Keratinocyte (primary cell): ENCODE measurements at regions not wholly inside any gene's neighbourhood (a gene's known extent, or its start where the extent isn't known, plus 50 kb on each side); places are given as distances from the start of the nearest gene placed in this dataset.
A peak's percentile ranks its signal among the peaks of the same experiment; 100 is the strongest.

Experiments used
- DNase-seq: peaks from one replicate; pipeline ENCODE4 v3.0.0-alpha.2; 2011; ENCODE audit warnings: low read depth, missing footprints, low spot score
- FAIRE-seq: peaks from 2 replicates; lab custom pipeline; 2011; peaks lifted over from hg19 to GRCh38; lab: Jason Lieb, UNC
- H2AFZ ChIP-seq: 2 replicates; pipeline ENCODE4 v1.6.0; 2012; ENCODE audit warnings: low read length, control low read depth, inconsistent platforms; ENCODE audit not compliant: control insufficient read depth
- H3K27ac ChIP-seq: 2 replicates; pipeline ENCODE4 v1.5.1; 2011; ENCODE audit warnings: low read length; ENCODE audit not compliant: control insufficient read depth, insufficient read depth
- H3K27me3 ChIP-seq: 3 replicates; pipeline ENCODE4 v1.6.0; 2011; ENCODE audit warnings: low read length; ENCODE audit not compliant: control insufficient read depth, insufficient read depth; ENCODE audit errors: extremely low read depth
- H3K36me3 ChIP-seq, 2 experiments: 2 replicates in 1 of 2; 3 replicates in 1 of 2; pipeline ENCODE4 v1.5.1; 2011; ENCODE audit warnings: low read length in 2 of 2, mild to moderate bottlenecking in 1 of 2; ENCODE audit not compliant: control insufficient read depth in 2 of 2, insufficient read depth in 2 of 2; ENCODE audit errors: extremely low read depth in 1 of 2
- H3K4me1 ChIP-seq: 3 replicates; pipeline ENCODE4 v1.5.1; 2011; ENCODE audit warnings: low read length; ENCODE audit not compliant: control insufficient read depth, insufficient read depth; ENCODE audit errors: extremely low read depth
- H3K4me2 ChIP-seq: 3 replicates; pipeline ENCODE4 v1.6.0; 2011; ENCODE audit warnings: low read depth, low read length; ENCODE audit not compliant: control insufficient read depth, insufficient read depth; ENCODE audit errors: extremely low read depth
- H3K4me3 ChIP-seq, 3 experiments: fragments of 200-600 bp in 1 of 3; sonication (generic) in 1 of 3; 2 replicates in 2 of 3; 3 replicates in 1 of 3; pipeline ENCODE4 v1.5.1; 2011 to 2016; ENCODE audit warnings: low read length in 3 of 3, mild to moderate bottlenecking in 3 of 3, control low read depth in 2 of 3, inconsistent platforms in 1 of 3, low read depth in 1 of 3, mixed read lengths in 1 of 3, mixed run types in 1 of 3, moderate library complexity in 1 of 3; ENCODE audit not compliant: control insufficient read depth in 2 of 3, insufficient read depth in 2 of 3; ENCODE audit errors: extremely low read depth in 1 of 3
- H3K79me2 ChIP-seq: 2 replicates; pipeline ENCODE4 v1.6.0; 2012; ENCODE audit warnings: low read length; ENCODE audit not compliant: control insufficient read depth, insufficient read depth
- H3K9ac ChIP-seq: 3 replicates; pipeline ENCODE4 v1.6.0; 2011; ENCODE audit warnings: low read length; ENCODE audit not compliant: control insufficient read depth, insufficient read depth; ENCODE audit errors: extremely low read depth
- H3K9me1 ChIP-seq: 3 replicates; pipeline ENCODE4 v1.6.0; 2011; ENCODE audit warnings: low read length; ENCODE audit not compliant: control insufficient read depth, insufficient read depth; ENCODE audit errors: extremely low read depth
- H3K9me3 ChIP-seq: 2 replicates; pipeline ENCODE4 v1.5.1; 2012; ENCODE audit warnings: low read depth, low read length; ENCODE audit not compliant: control insufficient read depth
- H4K20me1 ChIP-seq: 3 replicates; pipeline ENCODE4 v1.6.0; 2011; ENCODE audit warnings: low read length; ENCODE audit not compliant: control insufficient read depth, insufficient read depth; ENCODE audit errors: extremely low read depth
- CTCF ChIP-seq, 3 experiments: IDR thresholded peaks in 1 of 3; conservative IDR thresholded peaks in 1 of 3; optimal IDR thresholded peaks in 1 of 3; 2 replicates in 2 of 3; 3 replicates in 1 of 3; pipeline versions ENCODE3 to v1.5.1; 2011; ENCODE audit warnings: low read length in 3 of 3, mild to moderate bottlenecking in 3 of 3, moderate library complexity in 2 of 3, control low read depth in 1 of 3, inconsistent platforms in 1 of 3; ENCODE audit not compliant: insufficient read depth in 2 of 3; ENCODE audit errors: extremely low read depth in 1 of 3
- EZH2 ChIP-seq: IDR thresholded peaks from one replicate; pipeline ENCODE4 v1.6.1; 2012; ENCODE audit warnings: inconsistent platforms, mild to moderate bottlenecking, low read length, moderate library complexity
- dilution Hi-C: fragments of 300-500 bp; cut with MboI; formaldehyde crosslinking; loops from one replicate; pipeline ENCODE4 v1.7.0; 2020; ENCODE audit warnings: low sequenced_read_pairs; ENCODE audit not compliant: extremely low pct_ligation_motif_present

- H2AFZ ChIP-seq: peak overlapping the region; percentile 72
These were observed 62.1 kb upstream of the SMIM21 start for GRCh38 chr18:75489493-75490190.

GRCh38 chr18:75483662-75484061 is 56.2 kb upstream of the SMIM21 start:
- Histone ChIP-seq H3K27me3 (no peaks in the 10 kb centered on the region), H3K9me1 (no peaks in the 10 kb centered on the region), H4K20me1 (no peaks in the 10 kb centered on the region), H3K79me2 (no peaks in the 10 kb centered on the region), H3K9ac (no peak overlapping the region), H3K36me3 (no peaks in the 10 kb centered on the region), H3K9me3 (peaks cover 3% of the 10 kb centered on the region), H2AFZ (no peak overlapping the region), H3K27ac (no peak overlapping the region), H3K4me1 (no peaks in the 10 kb centered on the region), H3K4me2 (no peak overlapping the region), H3K4me3 (no peak overlapping the region)
- FAIRE-seq (no peak), DNase-seq (no peak)
- dilution Hi-C loops: no loop called here
- TF ChIP-seq CTCF (optimal IDR thresholded peaks at IDR 0.05 in 1 of 3, IDR thresholded peaks at IDR 0.05 in 1 of 3, conservative IDR thresholded peaks at IDR 0.05 in 1 of 3; ENCODE audit: extremely low read depth in 1 of 3, insufficient read depth in 2 of 3, low read length in 3 of 3): no peak
- no peak for TF ChIP-seq EZH2

More at GRCh38 chr18:75489493-75490190, 62.1 kb upstream of the SMIM21 start:
- Histone ChIP-seq H3K9ac (peak overlapping the region; percentile 57), H3K4me3 (no peak overlapping the region), H3K4me2 (peak overlapping the region; percentile 56), H4K20me1 (no peaks in the 10 kb centered on the region), H3K79me2 (no peaks in the 10 kb centered on the region), H3K9me3 (no peaks in the 10 kb centered on the region), H3K36me3 (no peaks in the 10 kb centered on the region), H3K4me1 (peaks cover 15% of the 10 kb centered on the region), H3K9me1 (no peaks in the 10 kb centered on the region), H3K27me3 (no peaks in the 10 kb centered on the region), H3K27ac (peak overlapping the region; percentile 81)
- DNase-seq (peak; percentile 77), FAIRE-seq (peak; percentile 99)
- no peak for TF ChIP-seq EZH2
- no peak for TF ChIP-seq CTCF (optimal IDR thresholded peaks at IDR 0.05 in 1 of 3, IDR thresholded peaks at IDR 0.05 in 1 of 3, conservative IDR thresholded peaks at IDR 0.05 in 1 of 3; ENCODE audit: extremely low read depth in 1 of 3, insufficient read depth in 2 of 3, low read length in 3 of 3)
- dilution Hi-C loops: no loop called here
